Right renal cortex interstitium (tissue), 3 donors: ENCODE measurements at regions not wholly inside any gene's neighbourhood (a gene's known extent, or its start where the extent isn't known, plus 50 kb on each side); places are given as distances from the start of the nearest gene placed in this dataset.
"Not testable (repeated sequence)": the region's sequence is repeated elsewhere in the genome, so short reads cannot be mapped to it uniquely, and the experiment has no call there.

Source experiments
- DNase-seq, 3 donors: peaks; one replicate each; pipeline ENCODE4 v3.0.0-alpha.2; 2013; ENCODE audit warnings: low read depth in 3 of 3, low spot score in 2 of 3

DNA sequence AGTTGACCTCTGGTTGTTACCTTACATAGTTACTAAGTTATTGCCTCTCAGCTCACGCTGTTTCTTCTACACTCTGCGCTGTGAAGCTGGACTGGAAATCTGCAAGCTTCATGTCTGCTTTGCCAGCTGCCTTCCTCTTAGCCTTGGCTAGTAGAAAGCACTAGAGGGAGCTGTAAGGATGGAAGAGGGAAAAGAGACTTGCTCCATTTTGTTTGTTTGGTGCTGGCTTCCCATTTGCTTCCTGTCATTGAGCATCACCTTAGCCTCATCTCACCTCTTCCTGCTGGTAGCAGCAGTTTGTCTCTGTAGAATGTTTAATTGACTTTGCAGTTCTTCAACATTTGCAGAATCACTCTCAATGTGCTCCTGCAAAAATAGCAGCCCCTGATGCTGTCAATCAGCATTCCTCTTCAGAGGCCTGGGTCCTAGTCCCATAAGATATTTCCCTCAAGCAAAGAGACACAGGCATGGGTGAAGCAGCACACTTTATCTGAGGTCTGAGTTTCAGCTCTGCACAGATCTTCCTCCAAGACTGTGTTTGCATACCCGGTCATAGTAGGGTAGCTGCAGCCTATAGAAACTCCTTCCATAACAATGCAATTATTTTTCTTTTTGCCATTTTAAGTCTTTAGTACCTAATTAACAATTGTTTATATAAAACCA lies 302.2 kb upstream of the EPHA7 start:
- DNase-seq: no peak

GRCh38 chr6:93713974-93714373 lies 294.6 kb upstream of the EPHA7 start:
- no peak for DNase-seq

DNA sequence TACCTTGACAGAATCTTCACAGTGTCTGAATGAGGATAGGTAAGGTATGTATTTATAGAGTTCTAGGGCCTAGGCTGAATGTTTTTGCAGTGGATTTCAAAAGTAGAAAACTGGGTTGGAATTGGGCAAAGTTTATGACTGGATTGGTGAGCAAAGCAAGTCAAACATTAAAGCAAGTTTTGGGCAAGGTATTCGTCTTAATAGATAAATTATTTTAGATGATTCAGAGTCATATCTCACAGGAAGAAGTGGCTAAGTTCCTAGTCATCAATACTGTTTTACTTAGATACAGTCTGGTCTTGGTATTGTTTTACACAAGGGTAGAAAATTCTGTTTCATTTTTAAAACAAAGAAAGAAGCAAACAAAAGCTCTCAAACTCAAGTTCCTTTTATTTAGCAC lies 284.1 kb upstream of the EPHA7 start:
- no peak for DNase-seq

GRCh38 chr6:93701526-93701925 lies 282.2 kb upstream of the EPHA7 start:
- no peak for DNase-seq

- no peak for DNase-seq
Measured at GRCh38 chr6:93685494-93685893, 266.1 kb upstream of the EPHA7 start.

- DNase-seq: no peak
Measured at GRCh38 chr6:93684339-93684738, 265.0 kb upstream of the EPHA7 start.

DNA sequence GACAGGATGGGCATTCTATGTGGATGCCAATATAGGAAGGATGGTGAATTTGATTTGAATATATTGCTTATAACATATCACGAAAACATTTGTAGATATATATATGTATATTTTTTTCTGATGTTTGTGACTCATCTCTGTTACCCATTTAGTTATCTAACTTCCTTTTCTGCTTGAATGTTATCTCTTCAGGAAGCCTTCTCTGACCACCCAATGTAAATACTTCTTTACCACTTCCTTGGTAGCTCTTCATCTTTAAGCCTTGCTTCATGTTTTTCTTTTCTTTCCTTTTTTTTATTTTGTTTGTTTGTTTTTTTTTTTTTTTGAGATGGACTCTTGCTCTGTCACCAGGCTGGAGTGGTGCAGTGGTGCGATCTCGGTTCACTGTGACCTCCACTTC lies 260.5 kb upstream of the EPHA7 start:
- no peak for DNase-seq

DNA sequence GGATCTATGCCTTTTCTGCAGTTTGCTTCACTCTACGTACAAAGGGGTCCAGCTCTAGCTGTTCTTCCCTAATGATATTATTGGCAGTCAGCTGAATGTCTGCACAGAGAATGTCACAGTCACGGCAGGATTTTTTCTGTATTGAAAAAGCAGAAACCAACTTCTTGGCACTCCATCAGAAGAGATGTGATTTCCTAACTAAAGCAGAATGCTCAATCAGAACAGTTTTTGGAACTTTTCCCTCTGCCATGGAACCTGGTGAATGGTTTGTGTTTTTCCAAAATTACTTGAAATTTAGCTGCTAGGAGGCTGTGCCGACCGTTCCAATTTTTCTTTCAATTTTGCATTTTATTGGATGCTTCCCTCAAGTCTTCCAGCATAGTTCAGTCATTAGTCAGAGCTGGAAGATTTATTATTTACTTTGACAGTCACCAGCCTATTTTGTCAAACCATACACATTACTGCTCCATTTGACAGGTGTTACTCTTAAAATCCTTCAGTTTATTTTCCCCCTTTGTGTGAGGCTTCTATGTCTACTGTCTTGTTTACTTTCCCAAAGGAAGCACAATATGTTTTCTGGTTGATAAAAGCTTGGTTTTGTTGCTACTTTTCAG lies 259.6 kb upstream of the EPHA7 start:
- DNase-seq: no peak

- no peak for DNase-seq
Measured at GRCh38 chr6:93677264-93677965, 258.1 kb upstream of the EPHA7 start.

DNA sequence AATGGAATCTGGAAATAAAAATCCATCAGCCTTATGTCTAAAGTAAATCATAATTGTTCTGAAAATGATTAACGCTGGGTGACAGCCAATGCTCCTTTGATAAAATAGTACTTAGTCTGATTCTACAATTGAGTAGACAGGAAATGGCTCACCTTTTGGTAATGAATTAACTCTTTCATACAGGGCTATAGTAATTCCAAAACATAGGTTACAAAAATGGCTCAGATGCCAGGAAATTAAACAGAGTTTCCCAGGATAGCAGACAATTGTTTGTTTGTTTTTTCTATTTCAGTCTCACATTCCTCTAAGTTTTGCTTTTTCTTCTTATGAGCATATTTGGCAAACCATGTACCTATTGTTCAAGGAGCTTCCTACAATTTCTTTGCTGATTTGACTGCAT lies 257.2 kb upstream of the EPHA7 start:
- no peak for DNase-seq

DNA sequence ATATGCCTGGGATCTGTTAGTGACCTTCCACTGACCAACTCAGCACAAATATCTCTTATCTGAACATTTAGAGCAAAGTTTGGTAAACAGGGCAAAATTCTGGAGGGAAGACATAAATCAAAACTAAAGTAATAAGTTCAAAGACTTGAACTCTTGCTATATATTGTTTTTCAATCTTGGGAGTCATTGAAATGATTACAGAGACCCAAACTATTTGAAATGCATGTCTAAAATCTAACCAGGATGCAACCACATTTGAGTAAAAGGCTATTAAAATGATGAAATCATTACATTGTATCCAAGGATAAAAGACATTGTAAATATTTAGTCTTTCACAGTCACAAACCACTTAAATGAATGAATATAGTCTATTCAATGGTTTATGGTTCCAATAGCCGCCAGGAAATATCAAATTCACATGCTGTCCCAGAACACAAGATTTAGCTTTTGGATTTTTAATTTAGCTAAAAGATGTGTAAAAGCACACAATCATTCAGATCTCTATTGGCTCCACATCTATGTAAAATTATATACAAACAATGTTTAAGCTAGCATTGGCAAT lies 256.6 kb upstream of the EPHA7 start:
- DNase-seq: no peak

- no peak for DNase-seq
Measured at GRCh38 chr6:93663111-93663510, 243.8 kb upstream of the EPHA7 start.

DNA sequence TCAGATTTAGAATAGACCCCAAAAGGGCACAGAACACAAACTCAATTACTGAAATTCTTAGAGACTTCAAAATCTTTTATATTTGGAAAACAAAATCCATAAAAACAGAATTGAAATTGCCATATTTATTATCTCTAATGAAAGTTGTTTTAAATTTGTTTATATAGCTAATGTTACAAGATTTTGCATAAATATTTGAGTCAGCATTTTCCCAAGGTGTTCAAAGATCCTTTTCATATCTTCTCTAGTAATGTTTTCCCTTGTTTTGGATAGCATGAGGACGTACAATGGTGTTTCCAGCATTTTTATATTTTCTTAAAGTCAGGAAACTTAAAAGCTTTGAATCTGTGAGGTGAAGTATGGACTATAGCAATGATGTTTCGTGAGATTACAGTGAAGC lies 235.2 kb upstream of the EPHA7 start:
- no peak for DNase-seq

DNA sequence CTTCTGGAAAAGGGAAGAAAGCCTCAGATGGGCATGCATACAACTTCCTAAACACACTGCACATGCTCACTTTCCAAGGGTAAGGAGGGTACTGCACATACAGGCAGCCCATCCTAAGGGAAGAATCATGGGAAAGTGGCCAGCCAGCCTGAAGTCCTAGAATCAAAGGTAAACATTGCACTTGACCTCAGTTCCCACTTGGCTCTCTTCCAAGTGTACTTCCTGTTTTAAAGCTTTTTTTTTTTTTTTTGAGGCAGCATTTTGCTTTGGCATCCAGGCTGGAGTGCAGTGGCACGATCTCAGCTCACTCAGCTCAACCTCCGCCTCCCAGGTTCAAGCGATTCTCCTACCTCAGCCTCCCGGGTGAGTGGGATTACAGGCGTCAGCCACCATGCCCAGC lies 225.3 kb upstream of the EPHA7 start:
- DNase-seq: no peak

DNA sequence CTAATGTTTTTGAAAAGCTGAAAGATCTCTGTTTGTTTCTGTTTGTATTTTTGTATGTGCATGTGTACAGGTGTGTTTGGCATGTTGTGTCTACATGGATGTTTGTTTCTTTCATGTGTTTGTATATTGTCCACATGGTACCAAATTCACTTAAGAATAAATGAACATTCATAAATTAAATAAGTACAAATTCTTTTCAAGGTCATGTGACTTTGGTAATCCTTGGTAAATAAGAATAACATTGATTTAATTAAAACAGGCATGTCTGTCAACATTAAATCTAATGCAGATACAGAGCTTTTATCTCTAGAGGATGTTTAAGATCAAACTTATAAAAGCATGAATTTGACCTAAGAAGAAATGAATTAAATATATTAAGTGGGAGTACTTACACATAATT lies 219.8 kb upstream of the EPHA7 start:
- DNase-seq: no peak

DNA sequence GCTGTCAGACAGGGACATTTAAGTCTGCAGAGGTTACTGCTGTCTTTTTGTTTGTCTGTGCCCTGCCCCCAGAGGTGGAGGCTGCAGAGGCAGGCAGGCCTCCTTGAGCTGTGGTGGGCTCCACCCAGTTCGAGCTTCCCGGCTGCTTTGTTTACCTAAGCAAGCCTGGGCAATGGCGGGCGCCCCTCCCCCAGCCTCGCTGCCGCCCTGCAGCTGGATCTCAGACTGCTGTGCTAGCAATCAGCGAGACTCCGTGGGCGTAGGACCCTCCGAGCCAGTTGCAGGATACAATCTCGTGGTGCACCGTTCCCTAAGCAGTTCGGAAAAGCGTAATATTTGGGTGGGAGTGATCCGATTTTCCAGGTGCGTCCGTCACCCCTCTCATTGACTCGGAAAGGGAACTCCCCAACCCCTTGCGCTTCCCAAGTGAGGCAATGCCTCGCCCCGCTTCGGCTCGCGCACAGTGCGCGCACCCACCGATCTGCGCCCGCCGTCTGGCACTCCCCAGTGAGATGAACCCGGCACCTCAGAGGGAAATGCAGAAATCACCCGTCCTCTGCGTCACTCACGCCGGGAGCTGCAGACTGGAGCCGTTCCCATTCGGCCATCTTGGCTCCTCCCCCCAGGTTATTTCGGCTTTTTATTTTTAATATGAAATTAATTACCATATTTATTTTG lies 217.8 kb upstream of the EPHA7 start:
- not testable (repeated sequence) for DNase-seq

- DNase-seq: no peak
Measured at GRCh38 chr6:93624408-93624807, 205.0 kb upstream of the EPHA7 start.

DNA sequence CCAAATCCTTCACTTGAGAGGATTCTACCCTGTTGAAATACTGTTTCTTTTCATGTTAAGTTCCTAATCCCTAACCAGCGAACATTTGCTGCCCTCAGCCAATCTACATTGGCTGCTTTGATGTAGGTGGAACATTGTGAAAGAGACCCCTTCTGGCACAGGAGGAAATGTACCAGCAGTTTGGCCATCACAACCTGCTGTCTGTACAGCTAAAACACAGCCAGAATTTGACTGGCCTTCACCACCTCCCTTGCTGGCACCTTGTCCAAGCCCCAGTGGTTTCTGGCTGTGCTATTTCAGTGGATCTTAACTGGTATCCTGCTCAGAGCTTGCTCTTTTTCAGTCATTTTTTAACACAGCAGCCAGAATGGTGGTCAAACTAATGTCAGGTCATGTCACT lies 202.1 kb upstream of the EPHA7 start:
- DNase-seq: no peak

- DNase-seq: no peak
Measured at GRCh38 chr6:93604951-93605350, 185.6 kb upstream of the EPHA7 start.

- no peak for DNase-seq
Measured at GRCh38 chr6:93592417-93592816, 173.1 kb upstream of the EPHA7 start.

- DNase-seq: no peak
Measured at GRCh38 chr6:93586306-93586705, 166.9 kb upstream of the EPHA7 start.
